Stomach (tissue), 8 donors: ENCODE measurements at regions not wholly inside any gene's neighbourhood (a gene's known extent, or its start where the extent isn't known, plus 50 kb on each side); places are given as distances from the start of the nearest gene placed in this dataset.
A peak's percentile ranks its signal among the peaks of the same experiment; 100 is the strongest.

Experiments used
- DNase-seq, 2 donors: peaks; one replicate each; pipeline versions ENCODE4 v3.0.0 to v3.0.0-alpha.2; 2013 to 2019
- H3K27ac ChIP-seq, 5 donors: fragments of 200-600 bp in 4 of 5; sonication (generic) in 4 of 5; one replicate each; pipeline ENCODE4 v1.5.1; 2013 to 2019; ENCODE audit warnings: mild to moderate bottlenecking in 1 of 5, moderate library complexity in 1 of 5
- H3K27me3 ChIP-seq, 3 donors: fragments of 200-600 bp; sonication (generic); one replicate each; pipeline ENCODE4 v1.5.1; 2017 to 2019; ENCODE audit warnings: mixed run types in 1 of 3
- H3K36me3 ChIP-seq, 4 donors: fragments of 200-600 bp; sonication (generic); 1 replicate in 3 of 4; 2 replicates in 1 of 4; pipeline ENCODE4 v1.5.1; 2016 to 2019
- H3K4me1 ChIP-seq, 4 donors: fragments of 200-600 bp; sonication (generic); one replicate each; pipeline ENCODE4 v1.5.1; 2016 to 2019
- H3K4me3 ChIP-seq, 4 donors: fragments of 200-600 bp; sonication (generic) in 3 of 4; one replicate each; pipeline ENCODE4 v1.5.1; 2016 to 2019; ENCODE audit warnings: mild to moderate bottlenecking in 1 of 4
- H3K9me3 ChIP-seq, 4 donors: fragments of 200-600 bp; sonication (generic); one replicate each; pipeline ENCODE4 v1.5.1; 2016 to 2019
- EP300 ChIP-seq: sonication (generic); formaldehyde crosslinking; IDR thresholded peaks from one replicate; pipeline ENCODE4 v1.6.1; 2017; ENCODE audit warnings: antibody characterized with exemption
- POLR2A ChIP-seq, 4 donors: fragments of 450-650 bp; IDR thresholded peaks; one replicate each; pipeline ENCODE4 v1.6.1; 2016; ENCODE audit warnings: antibody characterized with exemption in 4 of 4, control low read depth in 2 of 4, mild to moderate bottlenecking in 1 of 4, moderate library complexity in 1 of 4
- POLR2AphosphoS5 ChIP-seq, 3 donors: sonication (generic); formaldehyde crosslinking; IDR thresholded peaks; one replicate each; pipeline ENCODE4 v1.6.1; 2016; ENCODE audit warnings: antibody characterized with exemption in 3 of 3
- WGBS, 5 donors: extraction: QIAGEN DNeasy Blood & Tissue Kit in 3 of 5; methylation state at CpG; one replicate each; pipeline versions ENCODE4 v1.1.5 to v1.1.7; 2013 to 2018; 5-methylcytosine and 5-hydroxymethylcytosine counted together
- intact Hi-C: fragments of 100-400 bp; cut with DNase I; formaldehyde crosslinking; loops from one replicate; pipeline ENCODE4 v1.15.1; 2023; ENCODE audit warnings: low total_unique reads
- TF ChIP-seq, protein P1 (sequence below), 7 experiments: fragments of 450-650 bp in 4 of 7; fragments of 200-600 bp in 3 of 7; sonication (generic) in 3 of 7; IDR thresholded peaks; one replicate each; pipeline ENCODE4 v1.5.1; 2016 to 2019; ENCODE audit warnings: antibody characterized with exemption in 7 of 7, control low read depth in 2 of 7, mild to moderate bottlenecking in 1 of 7
- donor health status: healthy with polysubstance abuse.
- donor health status: Bipolar disorder and iron deficiency.
- donor health status: healthy.

DNA sequence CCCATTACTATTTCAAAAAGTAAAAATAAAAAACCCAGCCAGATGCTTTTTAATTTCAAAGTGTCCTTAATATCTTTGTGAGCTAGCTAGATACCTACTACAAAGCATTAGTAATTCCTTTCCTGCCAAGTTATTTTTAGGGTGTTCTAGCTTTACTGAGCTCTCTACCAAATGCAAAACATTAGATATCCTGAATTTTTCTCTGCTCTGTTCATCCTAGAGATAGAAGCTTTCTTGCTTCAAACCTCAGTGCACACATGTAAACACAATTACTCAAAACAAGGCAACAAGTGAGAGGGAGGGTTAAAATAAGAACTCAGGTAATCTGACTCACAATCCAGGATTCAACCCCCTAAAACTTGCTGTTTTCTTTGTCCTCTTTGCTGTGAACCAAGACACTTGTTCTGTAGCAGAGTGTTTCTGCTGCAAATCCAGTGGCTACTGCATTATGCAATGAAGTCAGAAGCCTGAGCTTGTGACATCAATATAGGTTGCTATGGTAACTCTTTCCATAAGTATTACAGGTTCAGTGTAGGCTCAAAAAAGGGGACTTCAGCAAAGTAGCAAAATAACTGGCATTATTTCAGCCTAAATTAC, 72.6 kb upstream of the STXBP5 start:
- intact Hi-C loops = no loop called here
- Histone ChIP-seq H3K27me3 (no peaks in the 10 kb centered on the region), H3K4me3 (no peak overlapping the region), H3K27ac (no peak overlapping the region), H3K9me3 (no peaks in the 10 kb centered on the region), H3K4me1 (no peaks in the 10 kb centered on the region), H3K36me3 (no peaks in the 10 kb centered on the region)
- no peak for TF ChIP-seq POLR2A (IDR thresholded peaks at IDR 0.05)
- DNase-seq = peak in 1 of 2 donors; percentile 23

DNA sequence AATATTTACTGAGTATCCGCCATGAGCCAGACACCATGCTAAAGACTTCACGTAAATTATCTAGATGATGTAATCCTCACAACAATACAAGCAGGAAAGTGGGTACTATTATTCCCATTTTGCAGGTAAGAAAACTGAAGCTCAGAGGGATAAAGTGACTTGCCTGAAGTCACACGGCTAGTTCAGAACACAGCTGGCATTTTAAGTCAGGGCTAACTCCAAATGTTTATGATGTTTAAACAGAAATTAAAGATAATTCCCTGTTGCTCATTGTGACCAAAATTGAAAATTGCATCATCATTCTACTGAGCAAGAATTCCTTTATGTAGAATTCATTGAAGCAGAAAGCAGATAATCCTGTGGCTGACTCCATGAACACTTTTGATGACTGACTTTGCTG, 71.3 kb upstream of the STXBP5 start:
- TF ChIP-seq EP300 (no peak), POLR2A (IDR thresholded peaks at IDR 0.05) (no peak), POLR2AphosphoS5 (IDR thresholded peaks at IDR 0.05) (no peak)
- TF ChIP-seq, protein P1, sequence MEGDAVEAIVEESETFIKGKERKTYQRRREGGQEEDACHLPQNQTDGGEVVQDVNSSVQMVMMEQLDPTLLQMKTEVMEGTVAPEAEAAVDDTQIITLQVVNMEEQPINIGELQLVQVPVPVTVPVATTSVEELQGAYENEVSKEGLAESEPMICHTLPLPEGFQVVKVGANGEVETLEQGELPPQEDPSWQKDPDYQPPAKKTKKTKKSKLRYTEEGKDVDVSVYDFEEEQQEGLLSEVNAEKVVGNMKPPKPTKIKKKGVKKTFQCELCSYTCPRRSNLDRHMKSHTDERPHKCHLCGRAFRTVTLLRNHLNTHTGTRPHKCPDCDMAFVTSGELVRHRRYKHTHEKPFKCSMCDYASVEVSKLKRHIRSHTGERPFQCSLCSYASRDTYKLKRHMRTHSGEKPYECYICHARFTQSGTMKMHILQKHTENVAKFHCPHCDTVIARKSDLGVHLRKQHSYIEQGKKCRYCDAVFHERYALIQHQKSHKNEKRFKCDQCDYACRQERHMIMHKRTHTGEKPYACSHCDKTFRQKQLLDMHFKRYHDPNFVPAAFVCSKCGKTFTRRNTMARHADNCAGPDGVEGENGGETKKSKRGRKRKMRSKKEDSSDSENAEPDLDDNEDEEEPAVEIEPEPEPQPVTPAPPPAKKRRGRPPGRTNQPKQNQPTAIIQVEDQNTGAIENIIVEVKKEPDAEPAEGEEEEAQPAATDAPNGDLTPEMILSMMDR (IDR thresholded peaks at IDR 0.05) = no peak
- Histone ChIP-seq H3K4me1 (no peaks in the 10 kb centered on the region), H3K27ac (no peak overlapping the region), H3K36me3 (no peaks in the 10 kb centered on the region), H3K9me3 (no peaks in the 10 kb centered on the region), H3K27me3 (no peaks in the 10 kb centered on the region), H3K4me3 (no peak overlapping the region)
- intact Hi-C loops = no loop called here
- no peak for DNase-seq
- WGBS, 5 donors = 72 to 85% (median 83%) methylated on average over 3 of the region's 3 CpGs

DNA sequence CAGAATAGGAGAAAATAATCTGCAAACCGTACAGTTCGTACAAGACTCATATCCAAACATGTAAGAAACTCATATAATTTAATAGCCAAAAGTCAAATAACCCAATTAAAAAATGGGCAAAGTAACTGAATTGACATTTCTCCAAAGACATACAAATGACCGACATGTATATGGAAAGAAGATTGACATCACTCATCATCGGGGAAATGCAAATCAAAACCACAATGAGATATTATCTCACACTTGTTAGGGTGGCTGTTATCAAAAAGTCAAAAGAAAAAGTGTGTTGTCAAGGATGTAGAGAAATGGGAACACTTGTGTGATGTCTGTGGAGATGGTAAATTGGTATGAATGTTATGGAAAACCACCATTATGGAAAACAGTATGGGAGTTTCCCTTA, 70.5 kb upstream of the STXBP5 start:
- Histone ChIP-seq H3K27ac (no peak overlapping the region), H3K27me3 (no peaks in the 10 kb centered on the region), H3K4me3 (no peak overlapping the region), H3K4me1 (no peaks in the 10 kb centered on the region), H3K9me3 (no peaks in the 10 kb centered on the region), H3K36me3 (no peaks in the 10 kb centered on the region)
- TF ChIP-seq, protein P1 (IDR thresholded peaks at IDR 0.05) = no peak
- TF ChIP-seq POLR2AphosphoS5 (IDR thresholded peaks at IDR 0.05) (no peak), POLR2A (IDR thresholded peaks at IDR 0.05) (no peak), EP300 (no peak)
- no peak for DNase-seq
- 81 to 91% (median 88%) methylated on average over 4 of the region's 4 CpGs for WGBS, 5 donors
- intact Hi-C loops = no loop called here

DNA sequence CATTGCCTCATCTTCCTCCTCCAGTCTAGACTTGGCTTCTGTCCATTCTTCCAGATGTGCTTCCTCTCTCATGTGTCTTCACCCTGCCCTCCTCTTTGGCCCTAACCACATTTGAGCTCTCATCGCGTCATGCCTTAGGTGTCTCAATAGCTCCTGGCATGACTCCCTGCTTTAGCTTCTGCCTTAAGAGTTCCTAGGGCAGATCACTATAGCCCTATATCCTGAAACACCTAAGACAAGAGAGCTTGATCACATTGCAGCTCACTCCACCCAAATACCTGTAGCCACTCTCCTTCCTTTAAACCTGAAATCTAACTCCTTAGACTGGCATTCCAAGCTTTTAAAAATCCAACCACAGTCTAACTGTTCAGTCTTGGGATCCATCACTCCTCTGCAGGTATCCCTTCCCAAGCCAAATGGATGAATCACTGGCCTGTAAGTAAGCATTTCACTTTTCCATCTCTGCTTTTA, 69.0 kb upstream of the STXBP5 start:
- Histone ChIP-seq H3K27ac (no peak overlapping the region), H3K36me3 (no peaks in the 10 kb centered on the region), H3K9me3 (no peaks in the 10 kb centered on the region), H3K27me3 (no peaks in the 10 kb centered on the region), H3K4me3 (no peak overlapping the region), H3K4me1 (no peaks in the 10 kb centered on the region)
- no peak for DNase-seq
- TF ChIP-seq EP300 = no peak
- peak in 1 of 3 donors; percentile 29 for TF ChIP-seq POLR2AphosphoS5 (IDR thresholded peaks at IDR 0.05)
- intact Hi-C loops = no loop called here
- 67 to 90% (median 74%) methylated on average over 2 of the region's 2 CpGs for WGBS, 5 donors

DNA sequence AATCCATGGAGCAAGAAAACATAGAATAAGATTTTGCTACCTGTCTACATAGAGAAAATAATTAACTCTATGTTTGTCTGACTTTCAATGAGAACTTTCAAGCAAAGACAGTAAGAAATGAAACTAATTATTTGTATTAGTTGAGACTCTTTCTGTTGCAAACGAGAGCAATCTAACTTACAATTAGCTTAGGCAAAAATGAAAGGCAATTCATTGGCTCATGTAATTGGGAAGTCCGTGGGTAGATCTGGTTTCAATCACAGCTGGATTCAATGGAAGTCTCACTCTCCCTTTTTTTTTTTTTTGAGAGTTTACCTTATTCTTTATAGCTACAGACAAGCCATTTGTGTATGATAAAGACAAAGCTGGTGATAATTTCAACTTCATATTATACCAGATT, 68.2 kb upstream of the STXBP5 start:
- WGBS, 5 donors = 35 to 48% (median 41%) methylated on average over 2 of the region's 2 CpGs

More for the DNA sequence above, 68.2 kb upstream of the STXBP5 start:
- Histone ChIP-seq H3K27me3 (no peaks in the 10 kb centered on the region), H3K4me3 (no peak overlapping the region), H3K4me1 (no peaks in the 10 kb centered on the region), H3K36me3 (no peaks in the 10 kb centered on the region), H3K27ac (no peak overlapping the region), H3K9me3 (no peaks in the 10 kb centered on the region)
- intact Hi-C loops = no loop called here
- TF ChIP-seq POLR2AphosphoS5 (IDR thresholded peaks at IDR 0.05) (no peak), POLR2A (IDR thresholded peaks at IDR 0.05) (no peak), EP300 (no peak)
- TF ChIP-seq, protein P1 (IDR thresholded peaks at IDR 0.05) = no peak
- no peak for DNase-seq
